K562 (cell line): ENCODE measurements at regions not wholly inside any gene's neighbourhood (a gene's known extent, or its start where the extent isn't known, plus 50 kb on each side); places are given as distances from the start of the nearest gene placed in this dataset.

Source experiments
- CSDE1 ChIP-seq, 2 experiments: fragments of 450-650 bp; IDR thresholded peaks; 2 replicates each; pipeline ENCODE4 v1.6.1; 2016; ENCODE audit warnings: mild to moderate bottlenecking in 1 of 2
- POLR2A ChIP-seq: fragments of 450-650 bp; conservative IDR thresholded peaks from 2 replicates; pipeline ENCODE4 v1.6.1; 2016
- TCF7L2 ChIP-seq: fragments of 150-350 bp; IDR thresholded peaks from 2 replicates; pipeline ENCODE4 v1.6.1; 2016; ENCODE audit warnings: low read depth, mild to moderate bottlenecking, low read length, moderate library complexity
- ZNF239 ChIP-seq: fragments of 250-450 bp; sonication (Bioruptor Pico); IDR thresholded peaks from 2 replicates; pipeline ENCODE4 v1.4.0; 2020; ENCODE audit warnings: mild to moderate bottlenecking
- ZNF644 ChIP-seq: fragments of 200-800 bp; sonication (Bioruptor generic); IDR thresholded peaks from 2 replicates; pipeline ENCODE4 v1.6.1; 2016; ENCODE audit warnings: low read depth, missing genetic modification characterization, missing compliant biosample characterization

DNA sequence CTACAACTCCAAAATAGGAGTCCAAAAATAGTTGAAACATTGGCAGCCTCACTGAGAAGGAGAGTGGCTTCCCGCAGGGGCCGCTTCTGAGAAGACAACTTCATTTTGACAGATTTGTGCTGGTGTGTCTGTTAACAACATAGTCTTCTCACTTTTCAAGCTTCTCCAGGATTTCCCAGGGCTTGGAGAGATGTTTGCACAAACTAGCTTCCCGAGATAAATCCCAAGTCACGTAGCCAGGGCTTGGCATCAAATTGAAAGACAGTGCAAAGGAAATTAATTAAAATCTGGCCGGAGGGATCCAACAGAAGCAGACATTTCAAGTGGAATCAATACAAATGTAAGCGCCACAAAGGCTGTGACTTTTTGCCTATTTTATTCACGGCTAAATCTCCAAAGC lies 630.2 kb downstream of the DHX35 start:
- TF ChIP-seq POLR2A: no peak
- TF ChIP-seq TCF7L2: no peak
- no peak for TF ChIP-seq ZNF239 (CRISPR knock-in tag)
- TF ChIP-seq ZNF644: no peak
- TF ChIP-seq CSDE1 (IDR thresholded peaks at IDR 0.05): no peak
